Stimulated activated CD4-positive, alpha-beta T cell treated with anti-CD3 and anti-CD28 coated beads, Interleukin-1b, Interleukin-23, amount 100 ng/mL, for 48 hours (primary cell): ENCODE measurements at regions not wholly inside any gene's neighbourhood (a gene's known extent, or its start where the extent isn't known, plus 50 kb on each side); places are given as distances from the start of the nearest gene placed in this dataset.
"Not testable (repeated sequence)": the region's sequence is repeated elsewhere in the genome, so short reads cannot be mapped to it uniquely, and the experiment has no call there.

ENCODE experiments used
- DNase-seq: peaks from one replicate; pipeline ENCODE4 v3.0.0-alpha.2; 2020

GRCh38 chr6:104486035-104486434 is 373.7 kb downstream of the HACE1 start:
- no peak for DNase-seq

- no peak for DNase-seq
Observed at GRCh38 chr6:104484626-104485025, 375.1 kb downstream of the HACE1 start.

GRCh38 chr6:104484191-104484590 is 375.5 kb downstream of the HACE1 start:
- no peak for DNase-seq

- DNase-seq: no peak
Observed at GRCh38 chr6:104483225-104483834, 376.4 kb downstream of the HACE1 start.

GRCh38 chr6:104477569-104477968 is 382.1 kb downstream of the HACE1 start:
- no peak for DNase-seq

GRCh38 chr6:104473021-104473429 is 386.7 kb downstream of the HACE1 start:
- no peak for DNase-seq

- no peak for DNase-seq
Observed at GRCh38 chr6:104472021-104472901, 387.5 kb downstream of the HACE1 start.

- no peak for DNase-seq
Observed at GRCh38 chr6:104466306-104466705, 393.4 kb downstream of the HACE1 start.

- no peak for DNase-seq
Observed at GRCh38 chr6:104462811-104463599, 396.7 kb downstream of the HACE1 start.

GRCh38 chr6:104460738-104461483 is 398.8 kb downstream of the HACE1 start:
- DNase-seq: no peak

- DNase-seq: no peak
Observed at GRCh38 chr6:104459543-104459942, 400.2 kb downstream of the HACE1 start.

GRCh38 chr6:104449918-104450317 is 409.8 kb downstream of the HACE1 start:
- DNase-seq: no peak

GRCh38 chr6:104446101-104447080 is 413.3 kb downstream of the HACE1 start:
- not testable (repeated sequence) for DNase-seq

GRCh38 chr6:104434519-104434918 is 425.2 kb downstream of the HACE1 start:
- DNase-seq: no peak

- no peak for DNase-seq
Observed at GRCh38 chr6:104431096-104431495, 428.6 kb downstream of the HACE1 start.

- DNase-seq: no peak
Observed at GRCh38 chr6:104428184-104428583, 431.5 kb downstream of the HACE1 start.

- DNase-seq: no peak
Observed at GRCh38 chr6:104423691-104424090, 436.0 kb downstream of the HACE1 start.

GRCh38 chr6:104421650-104422049 is 438.1 kb downstream of the HACE1 start:
- DNase-seq: no peak

GRCh38 chr6:104418839-104419238 is 440.9 kb downstream of the HACE1 start:
- no peak for DNase-seq

- DNase-seq: no peak
Observed at GRCh38 chr6:104418125-104418524, 441.6 kb downstream of the HACE1 start.

- DNase-seq: no peak
Observed at GRCh38 chr6:104414723-104415122, 445.0 kb downstream of the HACE1 start.

GRCh38 chr6:104413767-104414166 is 446.0 kb downstream of the HACE1 start:
- no peak for DNase-seq
